ENCODE measurements at regions not wholly inside any gene's neighbourhood (a gene's known extent, or its start where the extent isn't known, plus 50 kb on each side); places are given as distances from the start of the nearest gene placed in this dataset.

GRCh38 chr4:137602436-137602835, 70.1 kb upstream of the PCDH18 start:
- no peak for DNase-seq
- Mint-ChIP-seq H3K27ac (no peak overlapping the region), H3K4me1 (peaks cover 22% of the 10 kb centered on the region), H3K9me3 (peaks cover 4% of the 10 kb centered on the region), H3K36me3 (ENCODE audit: low read depth) (no peaks in the 10 kb centered on the region), H3K4me3 (no peak overlapping the region), H3K27me3 (ENCODE audit: low read depth, poor library complexity) (no peaks in the 10 kb centered on the region)
- TF ChIP-seq CTCF (IDR thresholded peaks at IDR 0.05), result no peak

- Mint-ChIP-seq H3K4me3 (no peak overlapping the region), H3K27me3 (ENCODE audit: low read depth, poor library complexity) (no peaks in the 10 kb centered on the region), H3K27ac (no peak overlapping the region), H3K36me3 (ENCODE audit: low read depth) (no peaks in the 10 kb centered on the region), H3K4me1 (peaks cover 22% of the 10 kb centered on the region), H3K9me3 (peaks cover 4% of the 10 kb centered on the region)
- TF ChIP-seq CTCF (IDR thresholded peaks at IDR 0.05), result no peak
- DNase-seq, result no peak
Measured at GRCh38 chr4:137601934-137602333, 69.6 kb upstream of the PCDH18 start.

GRCh38 chr4:137599734-137600133, 67.4 kb upstream of the PCDH18 start:
- Mint-ChIP-seq H3K27ac (no peak overlapping the region), H3K4me3 (no peak overlapping the region), H3K36me3 (ENCODE audit: low read depth) (no peaks in the 10 kb centered on the region), H3K9me3 (peaks cover 5% of the 10 kb centered on the region), H3K27me3 (ENCODE audit: low read depth, poor library complexity) (no peaks in the 10 kb centered on the region), H3K4me1 (peaks cover 19% of the 10 kb centered on the region)
- TF ChIP-seq CTCF (IDR thresholded peaks at IDR 0.05), result no peak
- DNase-seq, result no peak

GRCh38 chr4:137597752-137598430, 65.6 kb upstream of the PCDH18 start:
- no peaks in the 10 kb centered on the region for H3K36me3 Mint-ChIP-seq (ENCODE audit: low read depth)
- no peaks in the 10 kb centered on the region for H3K27me3 Mint-ChIP-seq (ENCODE audit: low read depth, poor library complexity)
- H3K4me1 Mint-ChIP-seq, result peaks cover 9% of the 10 kb centered on the region
- TF ChIP-seq CTCF (IDR thresholded peaks at IDR 0.05), result no peak
- no peak overlapping the region for H3K27ac Mint-ChIP-seq
- no peak for DNase-seq
- H3K4me3 Mint-ChIP-seq, result no peak overlapping the region
- H3K9me3 Mint-ChIP-seq, result peaks cover 5% of the 10 kb centered on the region

- H3K36me3 Mint-ChIP-seq (ENCODE audit: low read depth), result no peaks in the 10 kb centered on the region
- H3K4me3 Mint-ChIP-seq, result no peak overlapping the region
- no peak for TF ChIP-seq CTCF (IDR thresholded peaks at IDR 0.05)
- DNase-seq, result no peak
- H3K27ac Mint-ChIP-seq, result peak overlapping the region; percentile 41
- H3K9me3 Mint-ChIP-seq, result no peaks in the 10 kb centered on the region
- H3K27me3 Mint-ChIP-seq (ENCODE audit: low read depth, poor library complexity), result no peaks in the 10 kb centered on the region
- no peaks in the 10 kb centered on the region for H3K4me1 Mint-ChIP-seq
Measured at GRCh38 chr4:137587796-137588195, 55.5 kb upstream of the PCDH18 start.

GRCh38 chr4:137583671-137584070, 51.4 kb upstream of the PCDH18 start:
- H3K27me3 Mint-ChIP-seq (ENCODE audit: low read depth, poor library complexity), result no peaks in the 10 kb centered on the region
- no peak overlapping the region for H3K27ac Mint-ChIP-seq
- H3K4me3 Mint-ChIP-seq, result no peak overlapping the region
- TF ChIP-seq CTCF (IDR thresholded peaks at IDR 0.05), result no peak
- no peaks in the 10 kb centered on the region for H3K4me1 Mint-ChIP-seq
- H3K36me3 Mint-ChIP-seq (ENCODE audit: low read depth), result no peaks in the 10 kb centered on the region
- peaks cover 2% of the 10 kb centered on the region for H3K9me3 Mint-ChIP-seq
- no peak for DNase-seq
